ENCODE measurements at regions not wholly inside any gene's neighbourhood (a gene's known extent, or its start where the extent isn't known, plus 50 kb on each side); places are given as distances from the start of the nearest gene placed in this dataset.

DNA sequence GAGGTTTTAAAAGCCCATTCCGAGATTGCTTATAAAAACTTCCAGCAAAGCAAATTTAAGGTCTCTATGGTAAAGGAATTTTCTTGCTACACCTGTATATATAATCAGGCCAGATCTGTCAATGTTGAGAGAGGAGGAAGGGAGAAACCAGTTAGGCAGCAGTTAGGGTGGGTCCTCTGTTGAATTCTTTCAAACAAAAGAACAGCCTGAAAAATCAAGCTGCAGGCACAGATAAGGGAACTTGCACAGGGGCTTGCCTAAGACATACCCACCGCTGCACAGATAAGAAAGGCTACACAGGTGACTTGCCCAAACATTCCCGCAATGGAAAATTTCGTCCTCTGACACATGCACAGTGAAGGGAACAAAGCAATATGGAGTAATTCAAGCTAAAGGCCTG is 59.8 kb upstream of the IMMP2L start:
- DNase-seq (ENCODE audit: low read depth) = no peak
- H3K4me3 ChIP-seq (ENCODE audit: low read length) = no peak overlapping the region
- TF ChIP-seq, protein P1, sequence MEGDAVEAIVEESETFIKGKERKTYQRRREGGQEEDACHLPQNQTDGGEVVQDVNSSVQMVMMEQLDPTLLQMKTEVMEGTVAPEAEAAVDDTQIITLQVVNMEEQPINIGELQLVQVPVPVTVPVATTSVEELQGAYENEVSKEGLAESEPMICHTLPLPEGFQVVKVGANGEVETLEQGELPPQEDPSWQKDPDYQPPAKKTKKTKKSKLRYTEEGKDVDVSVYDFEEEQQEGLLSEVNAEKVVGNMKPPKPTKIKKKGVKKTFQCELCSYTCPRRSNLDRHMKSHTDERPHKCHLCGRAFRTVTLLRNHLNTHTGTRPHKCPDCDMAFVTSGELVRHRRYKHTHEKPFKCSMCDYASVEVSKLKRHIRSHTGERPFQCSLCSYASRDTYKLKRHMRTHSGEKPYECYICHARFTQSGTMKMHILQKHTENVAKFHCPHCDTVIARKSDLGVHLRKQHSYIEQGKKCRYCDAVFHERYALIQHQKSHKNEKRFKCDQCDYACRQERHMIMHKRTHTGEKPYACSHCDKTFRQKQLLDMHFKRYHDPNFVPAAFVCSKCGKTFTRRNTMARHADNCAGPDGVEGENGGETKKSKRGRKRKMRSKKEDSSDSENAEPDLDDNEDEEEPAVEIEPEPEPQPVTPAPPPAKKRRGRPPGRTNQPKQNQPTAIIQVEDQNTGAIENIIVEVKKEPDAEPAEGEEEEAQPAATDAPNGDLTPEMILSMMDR (IDR thresholded peaks at IDR 0.05; ENCODE audit: insufficient read depth, low read depth, low read length, missing control alignments) = no peak

All from epithelial cell of esophagus (primary cell).